Heart right ventricle (tissue), 16 donors: ENCODE measurements at regions not wholly inside any gene's neighbourhood (a gene's known extent, or its start where the extent isn't known, plus 50 kb on each side); places are given as distances from the start of the nearest gene placed in this dataset.

Source experiments
- ATAC-seq, 8 donors: fragments of 200-7000 bp; cut with Tn5 transposase; one replicate each; pipeline ENCODE4 v1.9.1; 2020; ENCODE audit warnings: mild to moderate bottlenecking in 8 of 8, moderate library complexity in 8 of 8, moderate number of reproducible peaks in 1 of 8
- DNase-seq, 2 donors: peaks; one replicate each; pipeline ENCODE4 v3.0.0-alpha.2; 2020
- H3K27ac ChIP-seq, 10 donors: fragments of 200-600 bp; sonication (generic) in 2 of 10; one replicate each; pipeline versions ENCODE4 v1.5.0 to v1.8.0; 2020 to 2022; ENCODE audit warnings: mild to moderate bottlenecking in 3 of 10
- H3K27me3 ChIP-seq, 7 donors: fragments of 200-600 bp; one replicate each; pipeline ENCODE4 v1.8.0; 2021 to 2022; ENCODE audit warnings: mild to moderate bottlenecking in 2 of 7
- H3K36me3 ChIP-seq, 9 donors: fragments of 200-600 bp; sonication (generic) in 1 of 9; one replicate each; pipeline versions ENCODE4 v1.5.0 to v1.8.0; 2020 to 2022; ENCODE audit warnings: mild to moderate bottlenecking in 2 of 9
- H3K4me1 ChIP-seq, 9 donors: fragments of 200-600 bp; sonication (generic) in 1 of 9; one replicate each; pipeline versions ENCODE4 v1.5.0 to v1.8.0; 2020 to 2022; ENCODE audit warnings: mild to moderate bottlenecking in 4 of 9
- H3K4me3 ChIP-seq, 10 donors: fragments of 200-600 bp; sonication (generic) in 2 of 10; one replicate each; pipeline versions ENCODE4 v1.5.0 to v1.8.0; 2020 to 2022; ENCODE audit warnings: mild to moderate bottlenecking in 7 of 10, moderate library complexity in 2 of 10
- H3K9me3 ChIP-seq, 11 donors: fragments of 200-600 bp in 10 of 11; sonication (generic) in 2 of 11; one replicate each; pipeline versions ENCODE4 v1.5.0 to v1.8.0; 2013 to 2022; ENCODE audit warnings: mild to moderate bottlenecking in 2 of 11, control low read depth in 1 of 11, moderate library complexity in 1 of 11
- WGBS, 2 donors: extraction: QIAGEN DNeasy Blood & Tissue Kit; methylation state at CpG; one replicate each; pipeline ENCODE4 v1.1.7; 2013; ENCODE audit warnings: inconsistent platforms in 1 of 2; 5-methylcytosine and 5-hydroxymethylcytosine counted together
- intact Hi-C, 10 donors: fragments of 100-400 bp; cut with DNase I; formaldehyde crosslinking; loops; one replicate each; pipeline versions ENCODE4 v1.11.1 to v1.14.2; 2022
- TF ChIP-seq, protein P1 (sequence below), 9 donors: fragments of 200-600 bp; sonication (generic) in 2 of 9; IDR thresholded peaks; one replicate each; pipeline versions ENCODE4 v1.5.0 to v1.8.0; 2021 to 2022; ENCODE audit warnings: antibody characterized with exemption in 9 of 9, mild to moderate bottlenecking in 5 of 9, moderate library complexity in 1 of 9
- donor health status: Arrhythmogenic right ventricular cardiomyopathy.
- donor health status: ischemic (EF 13 %, LVEDD 7.1; RV severe dilation, severe dysfunction).
- donor health status: healthy with polysubstance abuse.
- donor health status: DM: no; HTN: yes; CAD: no.
- donor health status: DM: no; HTN: no; CAD: no.
- donor health status: ischemic (EF 25% LVEDD 6.9; RV normal size, moderate dysfunction).
- donor health status: ischemic (EF 25% LVEDD 5.7; RV mildly dilated, moderate dysfunction).
- donor health status: healthy.
- donor health status: DM: yes; HTN: yes; CAD: no.
- donor health status: Ischemic cardiomyopathy.
- donor health status: ischemic (EF 35%, LVEDD 5.7; RV mildly dilated, moderate dysfunction).
- donor health status: nonischemic (EF 11% LVEDD 7.7; RV severe dilation, severe dysfunction).
- donor health status: DM: yes; HTN: yes; CAD: no.
- donor health status: PGD.
- donor health status: ischemic (EF 29% LVEDD 5.4; RV normal size, mild dysfunction).
- donor health status: nonischemic (EF 23%, LVEDD 6.1; RV moderate dilation, normal function).

DNA sequence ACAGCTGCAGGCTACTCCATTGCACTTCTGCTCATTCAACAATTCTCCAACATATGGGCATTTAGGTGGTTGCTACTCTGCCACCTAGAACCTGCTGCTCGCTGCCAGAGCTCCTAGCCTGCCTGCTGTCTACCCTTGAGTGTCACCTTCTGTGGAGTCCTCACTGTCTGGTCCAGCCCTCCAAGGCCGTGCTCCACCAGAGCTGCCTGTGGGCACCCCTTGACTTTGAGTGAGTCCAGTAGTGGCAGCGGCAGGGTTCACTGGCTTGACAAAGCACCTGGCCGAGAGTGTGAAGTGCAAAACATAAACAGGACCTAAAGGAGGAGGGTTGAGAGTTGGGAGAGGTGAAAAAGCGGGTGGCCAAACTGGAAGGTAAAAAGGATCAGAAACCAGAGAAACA is 120.3 kb upstream of the DNAH14 start:
- intact Hi-C loops: no loop called here
- WGBS, 2 donors: 89 to 91% methylated on average over 5 of the region's 5 CpGs
- TF ChIP-seq, protein P1, sequence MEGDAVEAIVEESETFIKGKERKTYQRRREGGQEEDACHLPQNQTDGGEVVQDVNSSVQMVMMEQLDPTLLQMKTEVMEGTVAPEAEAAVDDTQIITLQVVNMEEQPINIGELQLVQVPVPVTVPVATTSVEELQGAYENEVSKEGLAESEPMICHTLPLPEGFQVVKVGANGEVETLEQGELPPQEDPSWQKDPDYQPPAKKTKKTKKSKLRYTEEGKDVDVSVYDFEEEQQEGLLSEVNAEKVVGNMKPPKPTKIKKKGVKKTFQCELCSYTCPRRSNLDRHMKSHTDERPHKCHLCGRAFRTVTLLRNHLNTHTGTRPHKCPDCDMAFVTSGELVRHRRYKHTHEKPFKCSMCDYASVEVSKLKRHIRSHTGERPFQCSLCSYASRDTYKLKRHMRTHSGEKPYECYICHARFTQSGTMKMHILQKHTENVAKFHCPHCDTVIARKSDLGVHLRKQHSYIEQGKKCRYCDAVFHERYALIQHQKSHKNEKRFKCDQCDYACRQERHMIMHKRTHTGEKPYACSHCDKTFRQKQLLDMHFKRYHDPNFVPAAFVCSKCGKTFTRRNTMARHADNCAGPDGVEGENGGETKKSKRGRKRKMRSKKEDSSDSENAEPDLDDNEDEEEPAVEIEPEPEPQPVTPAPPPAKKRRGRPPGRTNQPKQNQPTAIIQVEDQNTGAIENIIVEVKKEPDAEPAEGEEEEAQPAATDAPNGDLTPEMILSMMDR (IDR thresholded peaks at IDR 0.05): no peak
- no peak overlapping the region for H3K27ac ChIP-seq
- H3K4me3 ChIP-seq: no peak overlapping the region
- peaks cover 0 to 17% (median 0%) of the 10 kb centered on the region in 11 donors for H3K9me3 ChIP-seq
- no peaks in the 10 kb centered on the region for H3K27me3 ChIP-seq
- H3K4me1 ChIP-seq: no peaks in the 10 kb centered on the region
- H3K36me3 ChIP-seq: no peaks in the 10 kb centered on the region
- DNase-seq (no peak), ATAC-seq (no peak)

DNA sequence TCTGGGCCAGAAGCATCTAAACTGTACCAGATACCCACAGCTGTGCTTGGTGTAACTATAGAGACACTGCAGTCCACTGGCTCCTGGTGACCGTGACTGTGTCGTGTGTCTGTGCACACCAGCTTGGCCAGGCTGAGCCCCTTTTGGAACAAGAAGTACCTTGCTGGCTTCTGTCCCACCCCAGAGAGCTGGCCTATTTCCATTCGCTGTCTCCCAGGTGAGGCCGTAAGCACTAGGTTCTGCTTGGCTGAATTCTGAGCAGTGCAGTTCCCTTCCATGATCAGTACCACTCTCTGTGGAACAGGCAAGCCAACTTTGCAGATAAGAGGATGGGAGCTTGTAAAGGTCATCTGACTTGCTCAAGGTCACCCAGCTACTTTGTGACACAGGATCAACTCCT is 119.9 kb upstream of the DNAH14 start:
- H3K27ac ChIP-seq: no peak overlapping the region
- no peaks in the 10 kb centered on the region for H3K27me3 ChIP-seq
- no peak for DNase-seq
- peaks cover 0 to 17% (median 0%) of the 10 kb centered on the region in 11 donors for H3K9me3 ChIP-seq
- intact Hi-C loops: no loop called here
- TF ChIP-seq, protein P1 (IDR thresholded peaks at IDR 0.05): no peak
- 90 to 94% methylated on average over 4 of the region's 4 CpGs for WGBS, 2 donors
- no peak for ATAC-seq
- no peaks in the 10 kb centered on the region for H3K4me1 ChIP-seq
- no peak overlapping the region for H3K4me3 ChIP-seq
- H3K36me3 ChIP-seq: no peaks in the 10 kb centered on the region

DNA sequence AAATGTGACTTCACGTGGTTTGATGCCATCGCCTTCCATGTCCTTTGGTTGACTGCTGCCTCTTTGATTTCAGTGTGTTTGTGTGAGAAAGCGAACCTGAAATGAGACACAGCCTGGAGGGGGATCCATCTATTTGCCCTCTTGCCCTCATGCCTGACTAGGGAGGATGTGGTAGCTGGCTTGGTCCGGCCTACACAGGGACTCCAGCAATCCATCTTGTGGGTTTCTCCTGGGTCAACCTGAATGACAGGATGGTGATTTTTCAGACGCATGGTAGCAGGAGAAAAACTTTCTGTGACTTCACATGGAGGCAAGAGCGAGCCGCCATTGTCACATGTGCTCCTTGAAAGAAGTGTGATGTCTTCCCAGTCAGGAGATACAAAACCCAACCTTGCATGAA is 117.9 kb upstream of the DNAH14 start:
- H3K9me3 ChIP-seq: peaks cover 0 to 24% (median 0%) of the 10 kb centered on the region in 11 donors
- no peaks in the 10 kb centered on the region for H3K4me1 ChIP-seq
- intact Hi-C loops: no loop called here
- ATAC-seq (no peak), DNase-seq (no peak)
- 83 to 87% methylated on average over 7 of the region's 7 CpGs for WGBS, 2 donors
- no peak overlapping the region for H3K27ac ChIP-seq
- no peak overlapping the region for H3K4me3 ChIP-seq
- no peaks in the 10 kb centered on the region for H3K36me3 ChIP-seq
- H3K27me3 ChIP-seq: peaks cover 0 to 4% (median 0%) of the 10 kb centered on the region in 7 donors
- TF ChIP-seq, protein P1 (IDR thresholded peaks at IDR 0.05): no peak

DNA sequence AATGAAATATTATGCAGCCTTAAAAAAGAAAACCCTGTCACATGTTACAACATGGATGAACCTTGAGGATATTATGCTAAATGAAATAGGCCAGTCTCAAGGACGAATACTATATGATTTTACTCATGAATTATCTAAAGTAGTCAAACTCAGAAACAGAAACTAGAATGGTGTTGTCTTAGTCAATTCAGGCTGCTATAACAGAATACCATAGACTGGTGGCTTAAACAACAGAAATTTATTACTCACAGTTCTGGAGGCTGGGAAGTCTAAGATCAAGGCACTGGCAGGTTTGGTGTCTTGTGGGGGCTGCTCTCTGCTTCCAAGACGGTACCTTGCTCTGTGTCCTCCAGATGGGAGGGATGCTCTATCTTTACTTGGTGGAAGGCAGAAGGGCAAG is 113.8 kb upstream of the DNAH14 start:
- no peak overlapping the region for H3K4me3 ChIP-seq
- WGBS, 2 donors: 76 to 78% methylated on average over 2 of the region's 2 CpGs
- intact Hi-C loops: no loop called here
- no peaks in the 10 kb centered on the region for H3K36me3 ChIP-seq
- TF ChIP-seq, protein P1 (IDR thresholded peaks at IDR 0.05): no peak
- ATAC-seq: no peak
- peaks cover 0 to 4% (median 0%) of the 10 kb centered on the region in 7 donors for H3K27me3 ChIP-seq
- peaks cover 0 to 29% (median 0%) of the 10 kb centered on the region in 11 donors for H3K9me3 ChIP-seq
- no peaks in the 10 kb centered on the region for H3K4me1 ChIP-seq
- no peak overlapping the region for H3K27ac ChIP-seq
- no peak for DNase-seq
